Pulmonary artery endothelial cell (primary cell): ENCODE measurements at regions not wholly inside any gene's neighbourhood (a gene's known extent, or its start where the extent isn't known, plus 50 kb on each side); places are given as distances from the start of the nearest gene placed in this dataset.

Source experiments
- DNase-seq: peaks from one replicate; pipeline ENCODE4 v3.0.0-alpha.2; 2011; ENCODE audit warnings: low read depth, low spot score

GRCh38 chr1:227374846-227375245 is 56.6 kb upstream of the CDC42BPA start:
- no peak for DNase-seq

GRCh38 chr1:227372726-227373130 is 54.4 kb upstream of the CDC42BPA start:
- DNase-seq: no peak

- DNase-seq: peak; percentile 37
Measured at GRCh38 chr1:227370533-227371254, 52.4 kb upstream of the CDC42BPA start.

DNA sequence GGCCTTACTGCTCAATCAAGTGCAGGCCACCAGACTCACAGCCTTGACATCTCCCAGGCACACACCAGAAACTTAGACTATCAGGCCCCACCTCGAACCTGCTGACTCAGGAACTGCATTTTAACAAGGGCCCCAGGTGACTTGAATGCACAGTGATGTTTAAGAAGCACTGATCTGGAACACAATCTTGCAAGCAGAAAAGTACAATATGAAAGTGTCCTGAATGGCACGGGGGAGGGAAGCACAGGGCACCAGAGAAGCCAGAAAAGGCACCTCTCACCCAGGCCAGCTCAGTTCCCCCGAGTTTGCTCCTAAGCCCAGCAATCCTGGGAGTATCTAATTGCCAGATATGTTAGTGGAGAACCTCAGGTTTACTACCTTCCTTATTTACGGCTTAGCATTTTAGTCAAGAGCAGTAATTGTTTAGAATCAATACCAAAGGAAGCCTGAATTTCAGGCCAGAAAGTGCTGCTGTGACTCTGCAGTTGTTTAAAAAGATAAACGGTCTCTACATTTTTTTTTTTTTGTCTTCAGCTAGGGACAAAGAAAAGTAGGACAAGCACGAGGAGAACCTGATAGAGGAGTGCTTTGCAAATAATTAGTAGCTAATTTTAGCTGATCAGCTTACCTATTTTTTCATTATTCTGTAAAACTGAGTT is 50.9 kb upstream of the CDC42BPA start:
- no peak for DNase-seq
